Caco-2 (cell line): ENCODE measurements at regions not wholly inside any gene's neighbourhood (a gene's known extent, or its start where the extent isn't known, plus 50 kb on each side); places are given as distances from the start of the nearest gene placed in this dataset.

Source experiments
- BruUV-seq: library from RNA; stranded (reverse); fragments of 400-500 nt; replicated peaks from 2 replicates; lab custom pipeline; 2021; lab: Mats Ljungman, UMichigan
- CTCF ChIA-PET: fragments of 300-600 bp; sonication (Branson Sonifier 250); formaldehyde crosslinking; loops from one replicate; lab custom pipeline; 2022; ENCODE audit warnings: antibody characterized with exemption; lab: Charles Lee
- POLR2A ChIA-PET: fragments of 300-600 bp; sonication (Branson Sonifier 250); formaldehyde crosslinking; loops from one replicate; lab custom pipeline; 2022; ENCODE audit warnings: antibody characterized with exemption; lab: Charles Lee
- DNase-seq, 2 experiments: peaks; one replicate each; pipeline versions ENCODE4 v3.0.0 to v3.0.0-alpha.2; 2020 to 2022
- H3K27me3 ChIP-seq: replicated peaks from 2 replicates; pipeline ENCODE4 v1.6.0; 2011; ENCODE audit warnings: low read length; ENCODE audit not compliant: control insufficient read depth, insufficient read depth
- H3K36me3 ChIP-seq: 2 replicates; pipeline ENCODE4 v1.5.1; 2011; ENCODE audit warnings: low read length; ENCODE audit not compliant: control insufficient read depth, insufficient read depth
- H3K4me1 ChIP-seq: fragments of 250-450 bp; sonication (Bioruptor Pico); 2 replicates; pipeline ENCODE4 v1.5.1; 2020; ENCODE audit warnings: mild to moderate bottlenecking
- H3K4me3 ChIP-seq: 2 replicates; pipeline ENCODE4 v1.5.1; 2011; ENCODE audit warnings: low read depth, mild to moderate bottlenecking, control low read depth, low read length
- H3K9me3 ChIP-seq: fragments of 250-450 bp; sonication (Bioruptor Pico); 2 replicates; pipeline ENCODE4 v1.5.1; 2020; ENCODE audit warnings: mild to moderate bottlenecking, moderate library complexity
- H3K27ac Mint-ChIP-seq: one replicate; pipeline ENCODE4 v1.8.0; 2022; ENCODE audit warnings: mixed read lengths; ENCODE audit not compliant: unreplicated experiment
- H3K27me3 Mint-ChIP-seq: one replicate; pipeline ENCODE4 v1.8.0; 2022; ENCODE audit warnings: mixed read lengths; ENCODE audit not compliant: insufficient read depth, unreplicated experiment
- H3K36me3 Mint-ChIP-seq: one replicate; pipeline ENCODE4 v1.8.0; 2022; ENCODE audit warnings: mild to moderate bottlenecking, mixed read lengths; ENCODE audit not compliant: insufficient read depth, unreplicated experiment
- H3K4me1 Mint-ChIP-seq: one replicate; pipeline ENCODE4 v1.8.0; 2022; ENCODE audit warnings: low read depth, mixed read lengths; ENCODE audit not compliant: unreplicated experiment
- H3K4me3 Mint-ChIP-seq: one replicate; pipeline ENCODE4 v1.8.0; 2022; ENCODE audit warnings: mild to moderate bottlenecking, moderate library complexity, mixed read lengths; ENCODE audit not compliant: unreplicated experiment
- H3K9me3 Mint-ChIP-seq: one replicate; pipeline ENCODE4 v1.8.0; 2022; ENCODE audit warnings: mixed read lengths; ENCODE audit not compliant: unreplicated experiment
- intact Hi-C: fragments of 100-400 bp; cut with micrococcal nuclease; formaldehyde crosslinking; loops from one replicate; pipeline ENCODE4 v1.10.0; 2022; ENCODE audit not compliant: unreplicated experiment
- TF ChIP-seq, protein P1 (sequence below), 2 experiments: fragments of 200-600 bp in 1 of 2; IDR thresholded peaks; 1 replicate in 1 of 2; 2 replicates in 1 of 2; pipeline versions ENCODE4 v1.5.1 to v1.8.0; 2011 to 2022; ENCODE audit warnings: antibody characterized with exemption in 1 of 2, control low read depth in 1 of 2, inconsistent platforms in 1 of 2, low read depth in 1 of 2, low read length in 1 of 2, mild to moderate bottlenecking in 1 of 2, moderate library complexity in 1 of 2; ENCODE audit not compliant: insufficient read depth in 1 of 2, severe bottlenecking in 1 of 2, unreplicated experiment in 1 of 2

- H3K9me3 ChIP-seq = no peaks in the 10 kb centered on the region
- POLR2A ChIA-PET = no interaction called here
- CTCF ChIA-PET = no interaction called here
- DNase-seq = no peak
- TF ChIP-seq, protein P1, sequence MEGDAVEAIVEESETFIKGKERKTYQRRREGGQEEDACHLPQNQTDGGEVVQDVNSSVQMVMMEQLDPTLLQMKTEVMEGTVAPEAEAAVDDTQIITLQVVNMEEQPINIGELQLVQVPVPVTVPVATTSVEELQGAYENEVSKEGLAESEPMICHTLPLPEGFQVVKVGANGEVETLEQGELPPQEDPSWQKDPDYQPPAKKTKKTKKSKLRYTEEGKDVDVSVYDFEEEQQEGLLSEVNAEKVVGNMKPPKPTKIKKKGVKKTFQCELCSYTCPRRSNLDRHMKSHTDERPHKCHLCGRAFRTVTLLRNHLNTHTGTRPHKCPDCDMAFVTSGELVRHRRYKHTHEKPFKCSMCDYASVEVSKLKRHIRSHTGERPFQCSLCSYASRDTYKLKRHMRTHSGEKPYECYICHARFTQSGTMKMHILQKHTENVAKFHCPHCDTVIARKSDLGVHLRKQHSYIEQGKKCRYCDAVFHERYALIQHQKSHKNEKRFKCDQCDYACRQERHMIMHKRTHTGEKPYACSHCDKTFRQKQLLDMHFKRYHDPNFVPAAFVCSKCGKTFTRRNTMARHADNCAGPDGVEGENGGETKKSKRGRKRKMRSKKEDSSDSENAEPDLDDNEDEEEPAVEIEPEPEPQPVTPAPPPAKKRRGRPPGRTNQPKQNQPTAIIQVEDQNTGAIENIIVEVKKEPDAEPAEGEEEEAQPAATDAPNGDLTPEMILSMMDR (IDR thresholded peaks at IDR 0.05; ENCODE audit: insufficient read depth in 1 of 2, low read depth in 1 of 2, low read length in 1 of 2, severe bottlenecking in 1 of 2, unreplicated experiment in 1 of 2) = no peak
- H3K36me3 Mint-ChIP-seq = no peaks in the 10 kb centered on the region
- no peaks in the 10 kb centered on the region for H3K9me3 Mint-ChIP-seq
- no peak overlapping the region for H3K4me3 ChIP-seq
- H3K27me3 Mint-ChIP-seq = peaks cover 2% of the 10 kb centered on the region
- H3K4me1 ChIP-seq = no peaks in the 10 kb centered on the region
- H3K36me3 ChIP-seq = no peaks in the 10 kb centered on the region
- intact Hi-C loops = no loop called here
- no peak overlapping the region for H3K4me3 Mint-ChIP-seq
- no peaks in the 10 kb centered on the region for H3K4me1 Mint-ChIP-seq
- H3K27me3 ChIP-seq = no peaks in the 10 kb centered on the region
- H3K27ac Mint-ChIP-seq = no peak overlapping the region
- BruUV-seq = no TSS peak
Measured at GRCh38 chr22:34902335-34902734, 163.6 kb upstream of the ISX start.

DNA sequence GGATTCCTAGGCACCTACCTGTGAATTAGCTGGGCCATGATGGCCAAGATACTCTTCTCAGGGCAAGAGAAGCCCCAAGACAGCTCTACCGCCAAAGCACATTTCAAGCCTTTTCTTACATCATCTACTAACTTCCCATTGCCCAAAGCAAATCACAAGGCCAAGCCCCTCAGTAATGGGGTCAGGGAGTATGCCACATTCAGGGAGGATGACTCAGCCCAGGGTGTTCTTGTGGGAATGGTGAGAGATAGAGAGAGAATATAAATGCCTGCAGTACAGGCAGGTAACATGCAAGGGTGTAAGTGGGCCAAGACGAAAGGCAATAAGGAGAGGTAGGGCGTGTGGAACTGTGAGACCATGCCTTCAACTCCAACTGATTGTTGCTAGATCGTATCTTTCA is 162.5 kb upstream of the ISX start:
- no peaks in the 10 kb centered on the region for H3K36me3 Mint-ChIP-seq
- TF ChIP-seq, protein P1 (IDR thresholded peaks at IDR 0.05; ENCODE audit: insufficient read depth in 1 of 2, low read depth in 1 of 2, low read length in 1 of 2, severe bottlenecking in 1 of 2, unreplicated experiment in 1 of 2) = no peak
- no peak overlapping the region for H3K4me3 Mint-ChIP-seq
- H3K9me3 ChIP-seq = no peaks in the 10 kb centered on the region
- CTCF ChIA-PET = no interaction called here
- H3K4me1 ChIP-seq = no peaks in the 10 kb centered on the region
- no peak overlapping the region for H3K4me3 ChIP-seq
- POLR2A ChIA-PET = no interaction called here
- H3K4me1 Mint-ChIP-seq = no peaks in the 10 kb centered on the region
- H3K27ac Mint-ChIP-seq = no peak overlapping the region
- intact Hi-C loops = no loop called here
- peaks cover 2% of the 10 kb centered on the region for H3K27me3 Mint-ChIP-seq
- no peaks in the 10 kb centered on the region for H3K27me3 ChIP-seq
- no peak for DNase-seq
- H3K9me3 Mint-ChIP-seq = no peaks in the 10 kb centered on the region
- no TSS peak for BruUV-seq
- H3K36me3 ChIP-seq = no peaks in the 10 kb centered on the region

GRCh38 chr22:34904486-34904885 is 161.5 kb upstream of the ISX start:
- H3K4me3 ChIP-seq = no peak overlapping the region
- no peaks in the 10 kb centered on the region for H3K4me1 ChIP-seq
- intact Hi-C loops = no loop called here
- Mint-ChIP-seq H3K4me1 (no peaks in the 10 kb centered on the region), H3K27ac (no peak overlapping the region), H3K27me3 (no peaks in the 10 kb centered on the region), H3K36me3 (no peaks in the 10 kb centered on the region), H3K9me3 (no peaks in the 10 kb centered on the region), H3K4me3 (no peak overlapping the region)
- H3K27me3 ChIP-seq = no peaks in the 10 kb centered on the region
- CTCF ChIA-PET = no interaction called here
- no peak for DNase-seq
- TF ChIP-seq, protein P1 (IDR thresholded peaks at IDR 0.05; ENCODE audit: insufficient read depth in 1 of 2, low read depth in 1 of 2, low read length in 1 of 2, severe bottlenecking in 1 of 2, unreplicated experiment in 1 of 2) = no peak
- no peaks in the 10 kb centered on the region for H3K9me3 ChIP-seq
- no peaks in the 10 kb centered on the region for H3K36me3 ChIP-seq
- POLR2A ChIA-PET = no interaction called here
- BruUV-seq = no TSS peak
